Gastroesophageal sphincter (tissue), 4 donors: ENCODE measurements at regions not wholly inside any gene's neighbourhood (a gene's known extent, or its start where the extent isn't known, plus 50 kb on each side); places are given as distances from the start of the nearest gene placed in this dataset.
"Not testable (repeated sequence)": the region's sequence is repeated elsewhere in the genome, so short reads cannot be mapped to it uniquely, and the experiment has no call there.

ENCODE experiments used
- ATAC-seq: fragments of 150-250 bp; one replicate; pipeline ENCODE4 v1.9.1; 2016; ENCODE audit warnings: mild to moderate bottlenecking, moderate library complexity
- H3K27ac ChIP-seq, 4 donors: fragments of 200-600 bp; sonication (generic) in 3 of 4; 1 replicate in 3 of 4; 2 replicates in 1 of 4; pipeline ENCODE4 v1.5.1; 2016 to 2019
- H3K27me3 ChIP-seq: fragments of 200-600 bp; sonication (generic); one replicate; pipeline ENCODE4 v1.5.1; 2019
- H3K36me3 ChIP-seq, 2 donors: fragments of 200-600 bp; sonication (generic); one replicate each; pipeline ENCODE4 v1.5.1; 2019; ENCODE audit warnings: control low read depth in 1 of 2
- H3K4me1 ChIP-seq, 3 donors: fragments of 200-600 bp; sonication (generic); 1 replicate in 2 of 3; 2 replicates in 1 of 3; pipeline ENCODE4 v1.5.1; 2016 to 2019; ENCODE audit warnings: control low read depth in 2 of 3
- H3K4me3 ChIP-seq, 2 donors: fragments of 200-600 bp; sonication (generic); one replicate each; pipeline ENCODE4 v1.5.1; 2019; ENCODE audit warnings: mild to moderate bottlenecking in 1 of 2, moderate library complexity in 1 of 2
- H3K9me3 ChIP-seq, 3 donors: fragments of 200-600 bp; sonication (generic); one replicate each; pipeline ENCODE4 v1.5.1; 2017 to 2019; ENCODE audit warnings: control low read depth in 2 of 3
- EP300 ChIP-seq: sonication (generic); formaldehyde crosslinking; IDR thresholded peaks from one replicate; pipeline ENCODE4 v1.6.1; 2017; ENCODE audit warnings: antibody characterized with exemption, mild to moderate bottlenecking
- POLR2A ChIP-seq, 2 donors: fragments of 450-650 bp; IDR thresholded peaks; one replicate each; pipeline ENCODE4 v1.6.1; 2017; ENCODE audit warnings: antibody characterized with exemption in 2 of 2, mild to moderate bottlenecking in 2 of 2, moderate library complexity in 1 of 2
- POLR2AphosphoS5 ChIP-seq: sonication (generic); formaldehyde crosslinking; IDR thresholded peaks from one replicate; pipeline ENCODE4 v1.6.1; 2017; ENCODE audit warnings: antibody characterized with exemption
- WGBS, 2 donors: methylation state at CpG; one replicate each; pipeline ENCODE4 v1.1.5; 2018; ENCODE audit warnings: low coverage in 1 of 2; 5-methylcytosine and 5-hydroxymethylcytosine counted together
- TF ChIP-seq, protein P1 (sequence below), 4 experiments: fragments of 200-600 bp in 2 of 4; fragments of 450-650 bp in 2 of 4; sonication (generic) in 1 of 4; IDR thresholded peaks; one replicate each; pipeline ENCODE4 v1.5.1; 2017 to 2019; ENCODE audit warnings: antibody characterized with exemption in 4 of 4, mild to moderate bottlenecking in 2 of 4, moderate library complexity in 2 of 4

DNA sequence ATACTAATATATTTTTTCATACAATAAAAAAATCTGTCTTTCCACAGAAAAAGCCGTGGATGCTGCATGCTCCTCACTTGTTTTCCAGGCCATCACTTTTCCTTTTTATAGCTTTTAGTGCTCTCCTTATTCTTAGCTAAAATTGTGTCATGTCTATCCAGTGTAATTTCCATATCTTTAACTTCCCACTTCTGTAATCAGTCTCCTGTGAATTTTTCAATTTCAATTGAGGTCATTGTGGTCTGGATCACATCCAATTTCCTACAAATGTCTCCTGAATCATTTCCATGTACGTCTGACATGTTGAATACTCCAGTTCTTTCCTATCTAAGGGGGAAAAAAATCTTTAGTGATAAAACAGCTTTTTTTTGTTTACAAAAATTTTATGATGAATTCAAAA lies 838.2 kb upstream of the B3GALT2 start:
- 23 to 53% methylated on average over 2 of the region's 2 CpGs for WGBS, 2 donors
- Histone ChIP-seq H3K36me3 (no peaks in the 10 kb centered on the region), H3K4me1 (no peaks in the 10 kb centered on the region), H3K27me3 (no peaks in the 10 kb centered on the region), H3K27ac (no peak overlapping the region), H3K4me3 (no peak overlapping the region), H3K9me3 (no peaks in the 10 kb centered on the region)
- no peak for ATAC-seq
- TF ChIP-seq POLR2A (IDR thresholded peaks at IDR 0.05) (no peak), POLR2AphosphoS5 (no peak), EP300 (no peak)
- TF ChIP-seq, protein P1, sequence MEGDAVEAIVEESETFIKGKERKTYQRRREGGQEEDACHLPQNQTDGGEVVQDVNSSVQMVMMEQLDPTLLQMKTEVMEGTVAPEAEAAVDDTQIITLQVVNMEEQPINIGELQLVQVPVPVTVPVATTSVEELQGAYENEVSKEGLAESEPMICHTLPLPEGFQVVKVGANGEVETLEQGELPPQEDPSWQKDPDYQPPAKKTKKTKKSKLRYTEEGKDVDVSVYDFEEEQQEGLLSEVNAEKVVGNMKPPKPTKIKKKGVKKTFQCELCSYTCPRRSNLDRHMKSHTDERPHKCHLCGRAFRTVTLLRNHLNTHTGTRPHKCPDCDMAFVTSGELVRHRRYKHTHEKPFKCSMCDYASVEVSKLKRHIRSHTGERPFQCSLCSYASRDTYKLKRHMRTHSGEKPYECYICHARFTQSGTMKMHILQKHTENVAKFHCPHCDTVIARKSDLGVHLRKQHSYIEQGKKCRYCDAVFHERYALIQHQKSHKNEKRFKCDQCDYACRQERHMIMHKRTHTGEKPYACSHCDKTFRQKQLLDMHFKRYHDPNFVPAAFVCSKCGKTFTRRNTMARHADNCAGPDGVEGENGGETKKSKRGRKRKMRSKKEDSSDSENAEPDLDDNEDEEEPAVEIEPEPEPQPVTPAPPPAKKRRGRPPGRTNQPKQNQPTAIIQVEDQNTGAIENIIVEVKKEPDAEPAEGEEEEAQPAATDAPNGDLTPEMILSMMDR (IDR thresholded peaks at IDR 0.05) = no peak

DNA sequence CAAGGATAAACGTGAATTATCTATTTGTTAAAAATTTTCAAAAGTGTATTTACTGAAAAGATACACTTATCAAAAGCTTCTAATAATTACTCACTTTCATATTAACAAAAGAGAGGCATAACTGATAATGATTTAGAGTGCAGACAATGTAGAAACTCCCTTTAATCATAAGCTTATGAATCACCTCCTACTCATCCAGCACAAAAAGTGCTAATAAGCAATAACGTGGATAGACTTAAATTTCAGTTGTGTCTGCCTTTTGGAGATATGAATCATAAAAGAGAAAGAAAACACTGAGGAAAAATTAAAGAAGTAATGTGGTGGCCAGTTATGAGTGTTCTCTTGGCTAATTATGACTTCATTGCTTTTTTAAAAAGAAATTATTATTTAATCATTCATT lies 827.6 kb upstream of the B3GALT2 start:
- H3K27me3 ChIP-seq = no peaks in the 10 kb centered on the region
- no peak overlapping the region for H3K27ac ChIP-seq
- no peaks in the 10 kb centered on the region for H3K9me3 ChIP-seq
- TF ChIP-seq, protein P1 (IDR thresholded peaks at IDR 0.05) = no peak
- no peak for TF ChIP-seq POLR2AphosphoS5
- no peak for TF ChIP-seq EP300
- TF ChIP-seq POLR2A (IDR thresholded peaks at IDR 0.05) = no peak
- H3K4me1 ChIP-seq = no peaks in the 10 kb centered on the region
- no peaks in the 10 kb centered on the region for H3K36me3 ChIP-seq
- no peak for ATAC-seq
- H3K4me3 ChIP-seq = no peak overlapping the region
- 17 to 49% methylated on average over 2 of the region's 2 CpGs for WGBS, 2 donors

DNA sequence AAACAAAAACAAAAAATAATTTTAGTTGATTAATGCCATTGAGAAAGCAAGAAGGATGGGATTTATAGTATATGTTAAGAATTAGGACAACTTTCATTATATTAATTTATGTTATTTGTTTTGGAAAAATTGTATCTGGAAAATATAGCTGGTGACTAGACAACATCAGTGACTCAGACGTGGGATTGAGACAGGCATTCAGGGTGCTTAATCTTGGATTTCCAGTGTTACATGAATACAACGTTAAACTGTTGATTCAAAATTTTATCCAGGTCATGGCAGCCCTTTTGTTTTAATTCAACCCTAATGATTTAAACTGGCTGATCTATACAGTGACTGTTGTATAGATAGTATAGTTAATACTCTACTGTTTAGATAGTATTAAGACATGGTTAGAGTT lies 827.1 kb upstream of the B3GALT2 start:
- no peak for ATAC-seq
- Histone ChIP-seq H3K9me3 (no peaks in the 10 kb centered on the region), H3K4me3 (no peak overlapping the region), H3K36me3 (no peaks in the 10 kb centered on the region), H3K27ac (no peak overlapping the region), H3K27me3 (no peaks in the 10 kb centered on the region), H3K4me1 (no peaks in the 10 kb centered on the region)
- TF ChIP-seq, protein P1 (IDR thresholded peaks at IDR 0.05) = no peak
- TF ChIP-seq POLR2AphosphoS5 (no peak), POLR2A (IDR thresholded peaks at IDR 0.05) (no peak), EP300 (no peak)
- 53 to 73% methylated on average over 2 of the region's 2 CpGs for WGBS, 2 donors

DNA sequence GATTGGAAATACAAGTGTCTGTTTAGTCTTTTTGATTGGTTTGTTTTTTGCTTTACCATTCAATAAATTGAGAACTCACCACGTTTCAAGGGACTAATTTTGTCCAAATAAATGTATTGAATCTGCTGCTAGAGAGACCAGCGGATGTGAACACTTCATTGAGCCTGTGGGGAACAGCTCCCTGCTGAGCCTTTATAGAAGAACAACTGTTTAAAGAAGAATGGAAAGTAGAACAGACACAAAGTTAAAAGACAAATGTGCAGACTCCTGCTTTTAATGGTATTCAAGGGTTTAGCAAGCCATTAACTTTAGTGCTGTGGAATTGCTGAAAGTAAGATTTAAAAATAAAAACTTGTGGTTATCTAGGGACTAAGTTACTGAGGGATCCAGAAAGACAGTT lies 817.7 kb upstream of the B3GALT2 start:
- no peaks in the 10 kb centered on the region for H3K27me3 ChIP-seq
- H3K9me3 ChIP-seq = no peaks in the 10 kb centered on the region
- H3K4me3 ChIP-seq = no peak overlapping the region
- H3K36me3 ChIP-seq = no peaks in the 10 kb centered on the region
- 59 to 76% methylated on average over 2 of the region's 2 CpGs for WGBS, 2 donors
- H3K4me1 ChIP-seq = no peaks in the 10 kb centered on the region
- H3K27ac ChIP-seq = no peak overlapping the region
- TF ChIP-seq POLR2A (IDR thresholded peaks at IDR 0.05) = no peak
- no peak for TF ChIP-seq POLR2AphosphoS5
- TF ChIP-seq, protein P1 (IDR thresholded peaks at IDR 0.05) = no peak
- TF ChIP-seq EP300 = no peak
- ATAC-seq = no peak

DNA sequence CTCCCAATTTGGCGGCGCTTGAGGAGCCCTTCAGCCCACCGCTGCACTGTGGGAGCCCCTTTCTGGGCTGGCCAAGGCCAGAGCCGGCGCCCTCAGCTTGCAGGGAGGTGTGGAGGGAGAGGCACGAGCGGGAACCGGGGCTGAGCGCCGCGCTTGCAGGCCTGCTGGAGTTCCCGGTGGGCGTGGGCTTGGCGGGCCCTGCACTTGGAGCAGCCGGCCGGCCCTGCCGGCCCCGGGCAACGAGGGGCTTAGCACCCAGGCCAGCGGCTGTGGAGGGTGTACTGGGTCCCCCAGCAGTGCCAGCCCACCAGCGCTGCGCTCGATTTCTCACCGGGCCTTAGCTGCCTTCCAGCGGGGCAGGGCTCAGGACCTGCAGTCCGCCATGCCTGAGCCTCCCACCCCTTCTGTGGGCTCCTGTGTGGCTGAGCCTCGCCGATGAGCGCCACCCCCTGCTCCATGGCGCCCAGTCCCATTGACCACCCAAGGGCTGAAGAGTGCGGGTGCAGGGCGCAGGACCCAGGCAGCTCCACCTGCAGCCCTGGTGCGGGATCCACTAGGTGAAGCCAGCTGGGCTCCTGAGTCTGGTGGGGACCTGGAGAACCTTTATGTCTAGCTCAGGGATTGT lies 815.4 kb upstream of the B3GALT2 start:
- H3K27ac ChIP-seq, H3K36me3 ChIP-seq, H3K4me1 ChIP-seq, H3K9me3 ChIP-seq, ATAC-seq, H3K4me3 ChIP-seq, H3K27me3 ChIP-seq: not testable (repeated sequence)
- WGBS, 2 donors = 100% methylated on average over 2 of the region's 33 CpGs; no CpG with 5 or more reads in 1 of the 2 donors
